ENCODE measurements at regions not wholly inside any gene's neighbourhood (a gene's known extent, or its start where the extent isn't known, plus 50 kb on each side); places are given as distances from the start of the nearest gene placed in this dataset.

- no peak for TF ChIP-seq CTCF (IDR thresholded peaks at IDR 0.05)
- no peak for TF ChIP-seq EP300 (IDR thresholded peaks at IDR 0.05)
- TF ChIP-seq POLR2A (IDR thresholded peaks at IDR 0.05), result no peak
- no peak for TF ChIP-seq POLR2AphosphoS5 (IDR thresholded peaks at IDR 0.05)
Measured at GRCh38 chr3:72529081-72529480, 319.2 kb downstream of the SHQ1 start.
